Neuronal stem cell (in vitro differentiated cells): ENCODE measurements at regions not wholly inside any gene's neighbourhood (a gene's known extent, or its start where the extent isn't known, plus 50 kb on each side); places are given as distances from the start of the nearest gene placed in this dataset.

Source experiments
- DNase-seq: peaks from one replicate; pipeline ENCODE4 v3.0.0-alpha.2; 2013; ENCODE audit warnings: low spot score
- H2AFZ ChIP-seq: one replicate; pipeline ENCODE4 v1.6.1; 2013; ENCODE audit warnings: mild to moderate bottlenecking, low read length, inconsistent platforms
- H2AK5ac ChIP-seq: 2 replicates; pipeline ENCODE4 v1.6.1; 2013; ENCODE audit warnings: low read depth, mild to moderate bottlenecking, inconsistent platforms, low read length, moderate library complexity, mixed read lengths
- H2BK120ac ChIP-seq: 2 replicates; pipeline ENCODE4 v1.6.1; 2013; ENCODE audit warnings: low read depth, mild to moderate bottlenecking, inconsistent platforms, low read length, moderate library complexity, mixed read lengths
- H2BK12ac ChIP-seq: one replicate; pipeline ENCODE4 v1.6.1; 2013; ENCODE audit warnings: low read length, inconsistent platforms
- H2BK15ac ChIP-seq: 2 replicates; pipeline ENCODE4 v1.6.1; 2013; ENCODE audit warnings: mild to moderate bottlenecking, low read length, inconsistent platforms, mixed read lengths
- H2BK5ac ChIP-seq: one replicate; pipeline ENCODE4 v1.6.1; 2013; ENCODE audit warnings: inconsistent platforms, mild to moderate bottlenecking, low read length, moderate library complexity
- H3K14ac ChIP-seq: one replicate; pipeline ENCODE4 v1.6.1; 2013; ENCODE audit warnings: low read length, inconsistent platforms
- H3K18ac ChIP-seq: 2 replicates; pipeline ENCODE4 v1.6.1; 2013; ENCODE audit warnings: low read length, inconsistent platforms
- H3K23ac ChIP-seq: 2 replicates; pipeline ENCODE4 v1.6.1; 2013; ENCODE audit warnings: low read depth, mild to moderate bottlenecking, mixed read lengths, low read length, inconsistent platforms; ENCODE audit not compliant: poor library complexity
- H3K27ac ChIP-seq: replicated peaks from 3 replicates; pipeline ENCODE4 v1.5.1; 2013; ENCODE audit warnings: low read length, inconsistent platforms
- H3K27me3 ChIP-seq, 3 experiments: 2 replicates each; pipeline ENCODE4 v1.6.1; 2013; ENCODE audit warnings: low read length in 3 of 3, mild to moderate bottlenecking in 2 of 3, inconsistent platforms in 1 of 3, low read depth in 1 of 3, mixed read lengths in 1 of 3, moderate library complexity in 1 of 3; ENCODE audit not compliant: control insufficient read depth in 3 of 3, insufficient read depth in 3 of 3
- H3K36me3 ChIP-seq, 2 donors: replicated peaks in 1 of 2; 2 replicates each; pipeline ENCODE4 v1.6.1; 2013; ENCODE audit warnings: low read length in 2 of 2; ENCODE audit not compliant: control insufficient read depth in 2 of 2, insufficient read depth in 2 of 2
- H3K4ac ChIP-seq: 2 replicates; pipeline ENCODE4 v1.6.1; 2013; ENCODE audit warnings: inconsistent platforms, mild to moderate bottlenecking, low read length, moderate library complexity
- H3K4me1 ChIP-seq, 2 donors: 1 replicate in 1 of 2; 2 replicates in 1 of 2; pipeline ENCODE4 v1.6.1; 2013; ENCODE audit warnings: low read length in 2 of 2, low read depth in 1 of 2; ENCODE audit not compliant: control insufficient read depth in 2 of 2, insufficient read depth in 1 of 2
- H3K4me2 ChIP-seq: one replicate; pipeline ENCODE4 v1.6.1; 2013; ENCODE audit warnings: mild to moderate bottlenecking, low read length, inconsistent platforms; ENCODE audit not compliant: insufficient read depth, poor library complexity, severe bottlenecking
- H3K4me3 ChIP-seq, 2 donors: 2 replicates each; pipeline ENCODE4 v1.5.1; 2013; ENCODE audit warnings: low read length in 2 of 2, mild to moderate bottlenecking in 2 of 2, inconsistent platforms in 1 of 2, moderate library complexity in 1 of 2
- H3K79me1 ChIP-seq: one replicate; pipeline ENCODE4 v1.6.1; 2013; ENCODE audit warnings: low read depth, mild to moderate bottlenecking, inconsistent platforms, low read length, moderate library complexity
- H3K9ac ChIP-seq: one replicate; pipeline ENCODE4 v1.6.1; 2013; ENCODE audit warnings: mild to moderate bottlenecking, low read depth, low read length, inconsistent platforms; ENCODE audit not compliant: poor library complexity
- H3K9me3 ChIP-seq, 2 donors: replicated peaks in 1 of 2; 2 replicates each; pipeline versions ENCODE3 to v1.6.1; 2013; ENCODE audit warnings: low read length in 2 of 2, mild to moderate bottlenecking in 2 of 2, inconsistent platforms in 1 of 2, low read depth in 1 of 2, mixed read lengths in 1 of 2, moderate library complexity in 1 of 2; ENCODE audit not compliant: control insufficient read depth in 2 of 2, insufficient read depth in 1 of 2
- H4K8ac ChIP-seq: one replicate; pipeline ENCODE4 v1.6.1; 2013; ENCODE audit warnings: low read depth, mild to moderate bottlenecking, inconsistent platforms, low read length, moderate library complexity
- H4K91ac ChIP-seq: one replicate; pipeline ENCODE4 v1.6.1; 2013; ENCODE audit warnings: low read length, low read depth, mild to moderate bottlenecking, inconsistent platforms; ENCODE audit not compliant: poor library complexity
- WGBS, 2 donors: extraction: QIAGEN DNeasy Blood & Tissue Kit; methylation state at CpG; one replicate each; pipeline ENCODE4 v1.1.7; 2013; ENCODE audit warnings: missing lambda C conversion rate in 2 of 2, mixed read lengths in 1 of 2; ENCODE audit not compliant: insufficient read length in 2 of 2, insufficient replicate concordance in 1 of 2; ENCODE audit errors: extremely low coverage in 2 of 2; 5-methylcytosine and 5-hydroxymethylcytosine counted together

DNA sequence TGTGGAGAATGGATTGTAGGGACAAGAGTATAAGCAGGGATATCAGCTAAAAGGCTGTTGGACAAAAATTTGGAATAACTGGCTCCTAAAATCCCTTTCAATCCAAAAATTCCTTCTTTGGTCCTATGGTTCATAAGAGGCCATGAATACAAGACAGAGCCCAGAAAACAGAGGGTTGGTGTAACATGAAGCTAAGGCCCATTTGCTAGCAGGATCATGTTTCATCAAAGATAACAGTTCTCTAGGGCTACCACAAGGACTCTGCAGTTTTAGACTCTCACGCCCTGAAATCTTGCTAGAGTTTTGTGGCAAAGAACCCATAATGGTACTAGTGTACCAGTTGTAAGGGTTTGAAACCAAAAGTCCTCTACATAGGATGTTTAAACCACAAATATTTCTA is 327.8 kb upstream of the TBX18 start:
- no peak overlapping the region for H3K4ac ChIP-seq
- no peaks in the 10 kb centered on the region for H3K36me3 ChIP-seq
- H3K4me1 ChIP-seq, result peaks cover 0 to 2% of the 10 kb centered on the region in 2 donors
- no peak overlapping the region for H4K91ac ChIP-seq
- H4K8ac ChIP-seq, result no peak overlapping the region
- H2BK120ac ChIP-seq, result no peak overlapping the region
- no peak overlapping the region for H2AFZ ChIP-seq
- no peak overlapping the region for H3K4me3 ChIP-seq
- H3K4me2 ChIP-seq, result no peak overlapping the region
- no peak for DNase-seq
- no peaks in the 10 kb centered on the region for H3K27me3 ChIP-seq
- H3K27ac ChIP-seq, result no peak overlapping the region
- no peaks in the 10 kb centered on the region for H3K9me3 ChIP-seq
- no peak overlapping the region for H3K23ac ChIP-seq
- H2BK5ac ChIP-seq, result no peak overlapping the region
- no peaks in the 10 kb centered on the region for H3K79me1 ChIP-seq
- no peak overlapping the region for H3K18ac ChIP-seq
- no CpG with 5 or more reads among the region's 1 CpG for WGBS, 2 donors
- H2BK15ac ChIP-seq, result no peak overlapping the region
- no peak overlapping the region for H3K14ac ChIP-seq
- H2AK5ac ChIP-seq, result no peak overlapping the region
- no peak overlapping the region for H3K9ac ChIP-seq
- no peak overlapping the region for H2BK12ac ChIP-seq

DNA sequence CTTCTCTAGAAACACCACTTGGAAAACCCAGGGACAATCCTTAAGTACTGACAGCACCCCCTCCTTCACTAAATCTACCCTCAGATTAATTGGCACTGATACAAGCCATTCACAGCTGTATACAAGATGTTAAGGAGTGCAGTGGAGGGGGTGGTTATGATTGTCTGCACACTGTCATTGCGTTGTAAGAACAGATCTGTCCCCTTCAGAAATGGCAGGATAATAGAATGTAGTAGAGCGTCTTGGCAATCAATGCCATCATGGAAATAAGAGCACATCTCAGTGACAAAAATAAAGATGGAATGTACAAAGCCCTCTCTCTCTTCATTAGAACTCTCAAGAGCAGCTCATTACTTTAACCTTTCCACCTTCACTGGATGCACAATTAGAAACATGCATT is 324.9 kb upstream of the TBX18 start:
- no peak overlapping the region for H4K8ac ChIP-seq
- no peak overlapping the region for H3K4me2 ChIP-seq
- H3K9me3 ChIP-seq, result no peaks in the 10 kb centered on the region
- no peak overlapping the region for H2BK120ac ChIP-seq
- peaks cover 0 to 2% of the 10 kb centered on the region in 2 donors for H3K4me1 ChIP-seq
- no CpG with 5 or more reads among the region's 2 CpGs for WGBS, 2 donors
- no peak overlapping the region for H3K9ac ChIP-seq
- H3K14ac ChIP-seq, result no peak overlapping the region
- H3K18ac ChIP-seq, result no peak overlapping the region
- no peak for DNase-seq
- no peak overlapping the region for H2BK15ac ChIP-seq
- no peak overlapping the region for H3K4me3 ChIP-seq
- H3K23ac ChIP-seq, result no peak overlapping the region
- H3K36me3 ChIP-seq, result no peaks in the 10 kb centered on the region
- no peak overlapping the region for H2BK5ac ChIP-seq
- H3K27ac ChIP-seq, result no peak overlapping the region
- H2AK5ac ChIP-seq, result no peak overlapping the region
- H2BK12ac ChIP-seq, result no peak overlapping the region
- H3K79me1 ChIP-seq, result no peaks in the 10 kb centered on the region
- no peak overlapping the region for H2AFZ ChIP-seq
- no peaks in the 10 kb centered on the region for H3K27me3 ChIP-seq
- H3K4ac ChIP-seq, result no peak overlapping the region
- H4K91ac ChIP-seq, result no peak overlapping the region

- H4K91ac ChIP-seq, result no peak overlapping the region
- no peaks in the 10 kb centered on the region for H3K79me1 ChIP-seq
- no peak overlapping the region for H4K8ac ChIP-seq
- no peaks in the 10 kb centered on the region for H3K36me3 ChIP-seq
- peaks cover 0 to 2% of the 10 kb centered on the region in 2 donors for H3K4me1 ChIP-seq
- H3K23ac ChIP-seq, result no peak overlapping the region
- H3K18ac ChIP-seq, result no peak overlapping the region
- H2BK12ac ChIP-seq, result no peak overlapping the region
- no peak overlapping the region for H2BK5ac ChIP-seq
- H3K4ac ChIP-seq, result no peak overlapping the region
- no peak overlapping the region for H2AK5ac ChIP-seq
- no peaks in the 10 kb centered on the region for H3K9me3 ChIP-seq
- H3K27me3 ChIP-seq, result no peaks in the 10 kb centered on the region
- no peak for DNase-seq
- no peak overlapping the region for H2BK15ac ChIP-seq
- no peak overlapping the region for H3K9ac ChIP-seq
- no peak overlapping the region for H3K4me2 ChIP-seq
- no peak overlapping the region for H2BK120ac ChIP-seq
- H3K4me3 ChIP-seq, result no peak overlapping the region
- H3K14ac ChIP-seq, result no peak overlapping the region
- no peak overlapping the region for H3K27ac ChIP-seq
- WGBS, 2 donors, result no CpG with 5 or more reads among the region's 2 CpGs
- H2AFZ ChIP-seq, result no peak overlapping the region
Measured at GRCh38 chr6:85085875-85086274, 321.5 kb upstream of the TBX18 start.

GRCh38 chr6:85081102-85081501 is 316.7 kb upstream of the TBX18 start:
- no peak overlapping the region for H2BK12ac ChIP-seq
- H3K9me3 ChIP-seq, result no peaks in the 10 kb centered on the region
- no peak overlapping the region for H3K9ac ChIP-seq
- no peaks in the 10 kb centered on the region for H3K27me3 ChIP-seq
- H3K18ac ChIP-seq, result no peak overlapping the region
- WGBS, 2 donors, result no CpG with 5 or more reads among the region's 1 CpG
- H3K4ac ChIP-seq, result no peak overlapping the region
- no peak overlapping the region for H2BK120ac ChIP-seq
- H3K14ac ChIP-seq, result no peak overlapping the region
- H2AFZ ChIP-seq, result no peak overlapping the region
- no peak overlapping the region for H2AK5ac ChIP-seq
- no peaks in the 10 kb centered on the region for H3K79me1 ChIP-seq
- no peak overlapping the region for H4K91ac ChIP-seq
- H3K4me2 ChIP-seq, result no peak overlapping the region
- no peak overlapping the region for H3K23ac ChIP-seq
- no peaks in the 10 kb centered on the region for H3K36me3 ChIP-seq
- no peak overlapping the region for H4K8ac ChIP-seq
- DNase-seq, result no peak
- H2BK5ac ChIP-seq, result no peak overlapping the region
- no peaks in the 10 kb centered on the region for H3K4me1 ChIP-seq
- no peak overlapping the region for H3K27ac ChIP-seq
- H2BK15ac ChIP-seq, result no peak overlapping the region
- no peak overlapping the region for H3K4me3 ChIP-seq
